K562 (cell line): ENCODE measurements at regions not wholly inside any gene's neighbourhood (a gene's known extent, or its start where the extent isn't known, plus 50 kb on each side); places are given as distances from the start of the nearest gene placed in this dataset.

Experiments
- CEBPB ChIP-seq: fragments of 450-650 bp; IDR thresholded peaks from 2 replicates; pipeline ENCODE4 v1.6.1; 2016; ENCODE audit warnings: missing genetic modification characterization, missing compliant biosample characterization
- EGR1 ChIP-seq: fragments of 450-650 bp; conservative IDR thresholded peaks from 2 replicates; pipeline ENCODE4 v1.6.1; 2017; ENCODE audit warnings: mild to moderate bottlenecking
- ESRRA ChIP-seq: fragments of 450-650 bp; IDR thresholded peaks from 2 replicates; pipeline ENCODE4 v1.6.1; 2014; ENCODE audit warnings: low read depth, mild to moderate bottlenecking, moderate library complexity, borderline replicate concordance
- EZH2 ChIP-seq: IDR thresholded peaks from 2 replicates; pipeline ENCODE4 v1.6.1; 2012; ENCODE audit warnings: low read depth, mild to moderate bottlenecking, inconsistent platforms, low read length, borderline replicate concordance
- HDAC1 ChIP-seq, 2 experiments: fragments of 450-650 bp; IDR thresholded peaks; 2 replicates each; pipeline ENCODE4 v1.6.1; 2016 to 2017; ENCODE audit warnings: inconsistent platforms in 1 of 2, mild to moderate bottlenecking in 1 of 2, moderate library complexity in 1 of 2
- POLR2B ChIP-seq: fragments of 450-650 bp; IDR thresholded peaks from 2 replicates; pipeline ENCODE4 v1.6.1; 2018; ENCODE audit warnings: low read depth; ENCODE audit not compliant: partially characterized antibody
- SIN3A ChIP-seq, 2 experiments: fragments of 150-350 bp in 1 of 2; IDR thresholded peaks; 2 replicates each; pipeline ENCODE4 v1.6.1; 2011 to 2016; ENCODE audit warnings: borderline replicate concordance in 2 of 2, low read depth in 2 of 2, low read length in 2 of 2, mild to moderate bottlenecking in 2 of 2, moderate library complexity in 2 of 2; ENCODE audit not compliant: control insufficient read depth in 1 of 2
- TRIM24 ChIP-seq, 2 experiments: fragments of 450-650 bp; IDR thresholded peaks; 2 replicates each; pipeline ENCODE4 v1.6.1; 2016
- ZNF175 ChIP-seq: fragments of 200-800 bp; sonication (Bioruptor generic); IDR thresholded peaks from 2 replicates; pipeline ENCODE4 v1.6.1; 2016; ENCODE audit warnings: low read depth, mild to moderate bottlenecking, missing genetic modification characterization, missing compliant biosample characterization
- ZNF586 ChIP-seq: fragments of 450-650 bp; formaldehyde crosslinking; conservative IDR thresholded peaks from 2 replicates; pipeline ENCODE4 v1.4.0; 2020; ENCODE audit warnings: mild to moderate bottlenecking, moderate library complexity
- TF ChIP-seq, protein P1 (sequence below): sonication (generic); formaldehyde crosslinking; IDR thresholded peaks from 2 replicates; pipeline ENCODE4 v1.8.1; 2023; ENCODE audit warnings: mild to moderate bottlenecking, missing genetic modification reagents

DNA sequence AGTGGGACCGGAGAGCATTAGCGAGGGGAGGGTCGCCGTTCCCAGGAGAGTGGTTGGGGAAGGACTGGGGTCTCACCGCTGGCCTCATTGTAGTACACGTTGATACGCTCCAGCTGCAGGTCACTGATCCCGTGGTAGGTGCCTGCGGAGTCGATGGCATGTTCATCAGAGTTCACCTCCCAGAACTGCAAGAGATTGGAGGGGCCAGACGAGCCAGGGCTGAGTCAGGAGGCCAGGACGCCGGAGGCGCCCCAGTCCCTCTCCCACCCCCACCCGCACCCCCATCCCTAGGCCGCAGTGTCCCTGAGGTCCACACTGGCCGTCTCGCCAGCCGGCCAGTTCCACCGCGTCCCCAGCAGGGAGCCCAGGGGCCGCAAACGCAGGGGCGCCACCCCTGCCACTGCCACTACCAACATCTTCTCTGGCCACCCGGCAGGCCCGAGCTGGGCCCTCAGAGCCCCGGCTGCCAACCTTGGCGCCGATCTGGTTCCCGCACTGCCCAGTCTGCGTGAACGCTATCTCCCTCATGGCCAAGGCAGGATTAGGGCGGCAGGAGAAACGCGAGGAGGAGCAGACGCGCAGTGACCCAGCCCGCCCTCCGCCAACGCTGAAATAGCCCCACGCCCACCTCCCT lies 144.2 kb downstream of the ALG10 start:
- TF ChIP-seq EGR1 (no peak), HDAC1 (IDR thresholded peaks at IDR 0.05) (no peak), SIN3A (IDR thresholded peaks at IDR 0.05; ENCODE audit: borderline replicate concordance in 2 of 2, control insufficient read depth in 1 of 2, low read depth in 2 of 2, low read length in 2 of 2) (no peak), EZH2 (no peak), TRIM24 (IDR thresholded peaks at IDR 0.05) (no peak), ESRRA (no peak), ZNF586 (CRISPR knock-in tag) (no peak), POLR2B (no peak), ZNF175 (CRISPR knock-in tag) (no peak), CEBPB (no peak)
- TF ChIP-seq, protein P1, sequence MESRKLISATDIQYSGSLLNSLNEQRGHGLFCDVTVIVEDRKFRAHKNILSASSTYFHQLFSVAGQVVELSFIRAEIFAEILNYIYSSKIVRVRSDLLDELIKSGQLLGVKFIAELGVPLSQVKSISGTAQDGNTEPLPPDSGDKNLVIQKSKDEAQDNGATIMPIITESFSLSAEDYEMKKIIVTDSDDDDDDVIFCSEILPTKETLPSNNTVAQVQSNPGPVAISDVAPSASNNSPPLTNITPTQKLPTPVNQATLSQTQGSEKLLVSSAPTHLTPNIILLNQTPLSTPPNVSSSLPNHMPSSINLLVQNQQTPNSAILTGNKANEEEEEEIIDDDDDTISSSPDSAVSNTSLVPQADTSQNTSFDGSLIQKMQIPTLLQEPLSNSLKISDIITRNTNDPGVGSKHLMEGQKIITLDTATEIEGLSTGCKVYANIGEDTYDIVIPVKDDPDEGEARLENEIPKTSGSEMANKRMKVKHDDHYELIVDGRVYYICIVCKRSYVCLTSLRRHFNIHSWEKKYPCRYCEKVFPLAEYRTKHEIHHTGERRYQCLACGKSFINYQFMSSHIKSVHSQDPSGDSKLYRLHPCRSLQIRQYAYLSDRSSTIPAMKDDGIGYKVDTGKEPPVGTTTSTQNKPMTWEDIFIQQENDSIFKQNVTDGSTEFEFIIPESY (CRISPR knock-in tag) = no peak
